ENCODE measurements at regions not wholly inside any gene's neighbourhood (a gene's known extent, or its start where the extent isn't known, plus 50 kb on each side); places are given as distances from the start of the nearest gene placed in this dataset.
A peak's percentile ranks its signal among the peaks of the same experiment; 100 is the strongest.

DNA sequence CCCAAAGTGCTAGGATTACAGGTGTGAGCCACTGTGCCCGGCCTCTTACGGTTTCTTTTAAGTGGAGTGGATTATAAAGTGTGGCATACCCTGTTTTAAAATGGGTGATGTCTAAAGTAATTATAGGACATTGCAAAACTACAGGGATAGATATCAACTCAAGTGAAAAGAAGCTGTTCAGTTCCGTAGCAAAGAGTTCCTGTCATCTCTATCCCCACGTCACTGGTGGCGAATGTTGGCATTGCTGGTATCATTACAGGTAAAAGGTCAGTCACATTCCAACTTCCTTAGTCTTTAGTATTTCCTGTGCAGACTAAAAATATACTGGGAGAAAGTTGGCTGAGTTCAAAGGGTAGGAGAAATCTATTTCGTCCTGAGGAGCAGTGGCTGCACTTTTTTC lies 95.6 kb upstream of the SLC38A2 start:
- TF ChIP-seq MAZ (IDR thresholded peaks at IDR 0.05; ENCODE audit: borderline replicate concordance, low read depth, low read length) = no peak
- no peak for TF ChIP-seq BHLHE40 (IDR thresholded peaks at IDR 0.05; ENCODE audit: low read depth, low read length)
- no peak for TF ChIP-seq NFE2L2 (IDR thresholded peaks at IDR 0.05; ENCODE audit: low read depth, low read length)
- no peak for TF ChIP-seq SMC3 (IDR thresholded peaks at IDR 0.05; ENCODE audit: low read depth, low read length)
- TF ChIP-seq CHD1 (IDR thresholded peaks at IDR 0.05; ENCODE audit: low read depth, low read length) = no peak
- TF ChIP-seq MAFK (IDR thresholded peaks at IDR 0.05; ENCODE audit: low read depth, low read length) = no peak
- no peak for TF ChIP-seq CEBPB (IDR thresholded peaks at IDR 0.05; ENCODE audit: low read depth, low read length)
- TF ChIP-seq, protein P1, sequence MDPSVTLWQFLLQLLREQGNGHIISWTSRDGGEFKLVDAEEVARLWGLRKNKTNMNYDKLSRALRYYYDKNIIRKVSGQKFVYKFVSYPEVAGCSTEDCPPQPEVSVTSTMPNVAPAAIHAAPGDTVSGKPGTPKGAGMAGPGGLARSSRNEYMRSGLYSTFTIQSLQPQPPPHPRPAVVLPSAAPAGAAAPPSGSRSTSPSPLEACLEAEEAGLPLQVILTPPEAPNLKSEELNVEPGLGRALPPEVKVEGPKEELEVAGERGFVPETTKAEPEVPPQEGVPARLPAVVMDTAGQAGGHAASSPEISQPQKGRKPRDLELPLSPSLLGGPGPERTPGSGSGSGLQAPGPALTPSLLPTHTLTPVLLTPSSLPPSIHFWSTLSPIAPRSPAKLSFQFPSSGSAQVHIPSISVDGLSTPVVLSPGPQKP (IDR thresholded peaks at IDR 0.05; ENCODE audit: borderline replicate concordance, low read depth, low read length) = no peak
- no peak for TF ChIP-seq POLR2A (IDR thresholded peaks at IDR 0.05; ENCODE audit: low read depth, low read length)
- TF ChIP-seq RFX5 (IDR thresholded peaks at IDR 0.05; ENCODE audit: low read depth, low read length) = no peak
- no peak for TF ChIP-seq FOS (IDR thresholded peaks at IDR 0.05; ENCODE audit: low read depth, low read length)
- no TSS peak for BruUV-seq (replicated peaks)
- Histone ChIP-seq H3K27ac (ENCODE audit: insufficient read depth, low read length) (no peak overlapping the region), H3K9ac (ENCODE audit: low read depth, low read length) (no peak overlapping the region), H2BK20ac (ENCODE audit: low read depth, low read length) (peak overlapping the region; percentile 88), H3K4me1 (ENCODE audit: control insufficient read depth, insufficient read depth, low read length) (peaks cover 13% of the 10 kb centered on the region), H3K9me1 (ENCODE audit: insufficient read depth, low read length) (peaks cover 17% of the 10 kb centered on the region), H3K36me3 (ENCODE audit: control insufficient read depth, insufficient read depth, low read length) (no peaks in the 10 kb centered on the region), H3K27me3 (ENCODE audit: control insufficient read depth, insufficient read depth, low read length) (no peaks in the 10 kb centered on the region), H3K4me3 (ENCODE audit: insufficient read depth, low read depth, low read length) (no peak overlapping the region), H3K79me1 (ENCODE audit: low read depth in 1 of 2, low read length in 2 of 2) (peaks cover 13 to 23% of the 10 kb centered on the region in 2 experiments), H2BK120ac (ENCODE audit: low read depth, low read length) (peak overlapping the region; percentile 46), H3K18ac (ENCODE audit: low read depth, low read length) (peak overlapping the region; percentile 20; the same call in 1 of the 2 replicates), H2BK5ac (ENCODE audit: low read depth, low read length, poor library complexity, severe bottlenecking) (no peak overlapping the region), H4K5ac (ENCODE audit: low read depth, low read length) (no peak overlapping the region), H4K8ac (ENCODE audit: low read depth in 2 of 2, low read length in 2 of 2) (peak overlapping the region in 1 of 2 experiments; percentile 56; a peak in 1 of 4 replicates), H3K23ac (ENCODE audit: low read depth, low read length) (0 out of 2 replicates have a peak overlapping the region, but pooled peaks have one; percentile 78), H3K9me3 (ENCODE audit: control insufficient read depth, insufficient read depth, low read length) (no peaks in the 10 kb centered on the region), H2AK9ac (replicated peaks; ENCODE audit: low read depth, low read length, poor library complexity) (peak overlapping the region; percentile 33), H2AK5ac (ENCODE audit: low read depth, low read length) (peak overlapping the region; percentile 84; the same call in 1 of the 2 replicates), H2AFZ (replicated peaks; ENCODE audit: low read length, poor library complexity) (no peak overlapping the region), H2BK15ac (ENCODE audit: low read depth, low read length) (peak overlapping the region; percentile 92; the same call in 2 of the 3 replicates), H4K20me1 (ENCODE audit: insufficient read depth, low read length) (no peaks in the 10 kb centered on the region), H3K4me2 (ENCODE audit: low read depth, low read length) (no peak overlapping the region), H3K4ac (ENCODE audit: low read depth, low read length) (peak overlapping the region; percentile 54; the same call in 1 of the 2 replicates), H4K91ac (ENCODE audit: insufficient read depth, low read depth, low read length) (no peak overlapping the region), H3K14ac (replicated peaks; ENCODE audit: low read depth, low read length) (peak overlapping the region; percentile 81), H3K56ac (ENCODE audit: extremely low read depth, insufficient read depth, low read length) (no peak overlapping the region; the same call in 1 of the 2 replicates)
- WGBS, 2 experiments (ENCODE audit: extremely low coverage in 2 of 2, insufficient read length in 1 of 2) = no CpG with 5 or more reads among the region's 6 CpGs
- intact Hi-C loops (cut with micrococcal nuclease) = no loop called here
- in situ Hi-C loops (cut with MboI; ENCODE audit: low sequenced_read_pairs) = no loop called here
- dilution Hi-C loops (cut with HindIII; ENCODE audit: low sequenced_read_pairs, unreplicated experiment) = no loop called here
- no peak for ATAC-seq (ENCODE audit: low read depth)
- no peak for DNase-seq
- POLR2A ChIA-PET (ENCODE audit: unreplicated experiment) = no interaction called here
- CTCF ChIA-PET = no interaction called here

Measured in IMR-90 (cell line).